ENCODE measurements at regions not wholly inside any gene's neighbourhood (a gene's known extent, or its start where the extent isn't known, plus 50 kb on each side); places are given as distances from the start of the nearest gene placed in this dataset.

DNA sequence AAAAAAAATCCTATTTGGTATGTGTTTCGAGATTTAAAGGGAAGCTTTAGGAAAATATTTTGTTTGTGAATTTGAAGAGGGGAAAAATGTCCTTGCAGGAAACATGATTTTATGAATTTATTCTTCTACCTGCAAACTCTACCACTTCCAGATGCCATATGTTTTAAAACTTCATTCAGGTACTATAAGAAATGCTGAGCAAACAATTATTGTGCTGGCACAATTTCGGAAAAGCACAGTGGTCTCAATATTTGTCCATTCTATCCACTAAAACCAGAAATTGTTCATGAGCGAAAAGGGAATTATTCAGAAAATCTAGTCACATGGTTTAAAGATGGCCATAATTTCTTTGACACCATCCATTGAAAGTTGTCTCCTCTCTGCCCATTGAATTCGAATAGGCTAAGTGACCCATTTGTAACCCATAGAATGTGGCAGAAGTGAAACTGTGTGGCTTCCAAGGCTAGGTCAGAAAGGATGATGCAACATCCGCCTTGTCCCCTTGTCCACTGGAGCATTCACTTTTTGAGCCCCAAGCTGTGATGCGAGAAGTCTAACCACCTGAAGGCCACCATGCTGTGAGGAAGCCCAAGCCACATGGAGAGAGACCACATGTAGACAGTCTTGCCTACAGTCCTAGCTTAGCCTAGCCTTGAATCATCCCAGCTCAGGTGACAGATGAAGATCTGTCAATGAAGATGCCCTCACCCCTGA, 189.8 kb upstream of the PRKCQ start:
- DNase-seq (ENCODE audit: low spot score): no peak

- no peak for DNase-seq (ENCODE audit: low spot score)
These were observed 186.2 kb upstream of the PRKCQ start for GRCh38 chr10:6766131-6766801.

GRCh38 chr10:6763423-6763822, 183.3 kb upstream of the PRKCQ start:
- no peak for DNase-seq (ENCODE audit: low spot score)

GRCh38 chr10:6763001-6763400, 182.9 kb upstream of the PRKCQ start:
- no peak for DNase-seq (ENCODE audit: low spot score)

DNA sequence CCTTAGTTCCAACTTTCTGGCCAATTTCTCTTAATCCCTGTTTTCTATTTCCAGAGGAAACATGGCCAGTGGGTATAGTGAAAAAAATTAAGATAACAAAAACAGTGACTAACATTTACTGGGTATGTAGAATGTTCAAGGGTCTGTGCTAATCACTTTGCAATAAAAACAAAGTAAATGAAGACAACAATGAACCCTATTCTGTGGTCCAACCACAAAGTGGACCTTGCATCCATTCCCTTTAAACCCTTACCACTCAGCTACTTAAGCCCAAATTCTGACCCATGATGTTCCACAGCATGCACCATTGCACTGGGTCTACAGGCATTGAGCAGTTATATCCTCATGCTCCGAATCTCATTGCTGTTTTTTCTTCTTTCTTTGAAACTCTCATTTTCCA, 179.9 kb upstream of the PRKCQ start:
- no peak for DNase-seq (ENCODE audit: low spot score)

- DNase-seq (ENCODE audit: low spot score): no peak
These were observed 177.1 kb upstream of the PRKCQ start for GRCh38 chr10:6757158-6757557.

GRCh38 chr10:6756716-6757115, 176.6 kb upstream of the PRKCQ start:
- no peak for DNase-seq (ENCODE audit: low spot score)

- DNase-seq (ENCODE audit: low spot score): no peak
These were observed 175.8 kb upstream of the PRKCQ start for GRCh38 chr10:6755781-6756460.

GRCh38 chr10:6753644-6754043, 173.6 kb upstream of the PRKCQ start:
- DNase-seq (ENCODE audit: low spot score): no peak

- no peak for DNase-seq (ENCODE audit: low spot score)
These were observed 171.3 kb upstream of the PRKCQ start for GRCh38 chr10:6751363-6751762.

- DNase-seq (ENCODE audit: low spot score): no peak
These were observed 169.0 kb upstream of the PRKCQ start for GRCh38 chr10:6748981-6749635.

GRCh38 chr10:6748029-6748428, 168.0 kb upstream of the PRKCQ start:
- DNase-seq (ENCODE audit: low spot score): no peak

DNA sequence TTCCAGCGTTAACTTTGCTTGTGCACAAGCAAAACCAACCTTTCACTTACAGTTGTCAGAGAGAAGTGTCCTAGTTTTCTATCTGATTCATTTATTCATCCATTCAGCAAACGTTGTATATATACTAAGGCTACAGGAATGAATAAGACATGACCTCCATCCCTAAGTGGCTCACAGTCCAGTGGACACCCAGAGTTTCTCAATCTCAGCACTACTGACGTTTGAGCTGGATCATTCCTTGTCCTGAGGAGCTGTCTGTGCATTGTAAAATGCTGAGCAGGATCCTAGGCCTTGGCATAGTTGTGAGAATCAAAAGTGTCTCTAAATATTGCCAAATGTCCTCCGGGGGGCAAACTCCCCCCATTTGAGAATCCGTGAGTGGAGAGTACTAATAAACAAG, 166.7 kb upstream of the PRKCQ start:
- DNase-seq (ENCODE audit: low spot score): no peak

- DNase-seq (ENCODE audit: low spot score): no peak
These were observed 163.3 kb upstream of the PRKCQ start for GRCh38 chr10:6743291-6743849.

GRCh38 chr10:6741541-6741941, 161.5 kb upstream of the PRKCQ start:
- no peak for DNase-seq (ENCODE audit: low spot score)

DNA sequence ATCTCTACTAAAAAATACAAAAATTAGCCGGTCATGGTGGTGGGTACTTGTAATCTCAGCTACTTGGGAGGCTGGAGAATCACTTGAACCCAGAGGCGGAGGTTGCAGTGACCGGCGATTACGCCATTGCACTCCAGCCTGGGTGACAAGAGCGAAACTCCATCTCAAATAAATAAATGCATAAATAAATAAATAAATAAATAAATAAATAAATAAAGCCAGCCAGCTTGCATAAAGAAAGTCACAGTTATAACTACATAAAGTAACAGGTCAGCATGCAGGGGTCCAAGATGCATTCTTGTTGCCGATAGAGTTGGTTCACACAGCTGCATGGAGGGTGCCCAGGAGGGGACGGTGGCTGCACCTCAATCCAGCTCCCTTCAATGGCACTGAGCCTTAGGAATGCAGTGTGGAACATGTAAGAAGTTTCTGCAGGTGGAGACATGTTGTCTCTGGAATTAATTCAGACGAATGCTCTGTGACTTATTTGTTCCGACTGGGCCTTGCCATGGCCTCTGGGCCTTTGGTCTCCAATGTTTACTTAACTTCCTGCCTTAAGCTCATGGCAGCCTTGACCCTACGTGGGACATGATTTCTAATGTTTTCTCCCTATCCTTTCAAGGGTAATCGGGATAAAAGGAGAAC, 159.6 kb upstream of the PRKCQ start:
- DNase-seq (ENCODE audit: low spot score): no peak

DNA sequence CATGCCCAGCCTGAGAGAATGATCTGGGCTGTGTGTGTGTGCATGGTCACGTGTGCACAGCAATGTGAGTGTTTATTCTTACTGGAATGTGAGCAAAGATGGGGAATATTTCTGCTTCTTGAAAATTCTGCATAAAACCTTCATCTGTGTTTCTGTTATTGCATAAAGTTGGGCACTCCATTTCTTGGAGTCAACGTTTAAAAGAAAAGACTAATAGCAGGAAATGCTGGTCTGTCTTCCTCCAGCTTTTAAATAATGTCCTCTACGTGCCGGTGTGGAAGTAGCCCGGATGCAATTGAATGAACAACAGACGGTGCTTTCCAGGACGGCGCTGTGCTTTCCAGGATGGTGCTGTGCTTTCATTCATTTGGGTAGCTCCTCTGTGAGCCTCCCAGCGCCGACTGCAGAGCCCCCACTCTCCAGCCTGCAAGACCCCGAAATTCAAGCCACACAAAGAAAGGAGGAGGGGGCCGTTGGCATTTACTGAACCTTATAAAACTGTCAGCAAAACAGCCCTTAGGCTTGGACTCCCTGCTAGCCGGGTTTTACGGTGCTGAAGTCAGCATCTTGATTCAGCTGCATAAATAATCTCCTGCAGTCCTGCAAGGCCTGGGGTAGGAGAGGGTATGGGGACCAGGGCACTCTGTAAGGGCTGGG, 158.2 kb upstream of the PRKCQ start:
- no peak for DNase-seq (ENCODE audit: low spot score)

GRCh38 chr10:6737758-6738111, 157.7 kb upstream of the PRKCQ start:
- DNase-seq (ENCODE audit: low spot score): no peak

DNA sequence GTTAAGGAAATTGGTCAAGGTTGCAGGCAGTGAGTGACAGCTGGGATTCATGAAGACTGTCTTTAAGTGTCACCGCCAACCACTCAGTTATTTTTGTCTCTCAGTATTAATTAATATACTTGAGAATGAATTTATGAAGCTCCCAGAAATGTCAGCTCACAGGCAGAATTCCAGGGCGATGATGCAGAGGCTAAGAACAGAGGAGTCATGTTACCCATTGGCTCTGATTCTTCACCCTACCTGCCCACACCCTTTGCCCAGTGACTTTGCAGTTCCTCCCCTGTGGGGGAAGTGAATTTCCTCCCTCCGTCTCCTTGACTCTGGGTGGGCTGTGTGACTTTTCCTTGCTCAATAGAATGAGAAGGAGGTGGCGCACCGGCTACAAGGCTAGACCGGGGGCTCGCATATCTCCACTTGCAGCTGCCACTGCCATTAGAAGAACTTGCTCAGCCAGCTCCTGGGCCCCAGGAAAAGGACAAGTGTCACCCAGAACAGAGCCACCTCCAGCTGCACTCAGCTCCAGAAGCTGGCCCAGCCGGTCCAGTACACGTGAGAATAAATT, 157.1 kb upstream of the PRKCQ start:
- no peak for DNase-seq (ENCODE audit: low spot score)

GRCh38 chr10:6734286-6734685, 154.2 kb upstream of the PRKCQ start:
- DNase-seq (ENCODE audit: low spot score): no peak

GRCh38 chr10:6729861-6730344, 149.8 kb upstream of the PRKCQ start:
- no peak for DNase-seq (ENCODE audit: low spot score)
